ENCODE measurements at regions not wholly inside any gene's neighbourhood (a gene's known extent, or its start where the extent isn't known, plus 50 kb on each side); places are given as distances from the start of the nearest gene placed in this dataset.

DNA sequence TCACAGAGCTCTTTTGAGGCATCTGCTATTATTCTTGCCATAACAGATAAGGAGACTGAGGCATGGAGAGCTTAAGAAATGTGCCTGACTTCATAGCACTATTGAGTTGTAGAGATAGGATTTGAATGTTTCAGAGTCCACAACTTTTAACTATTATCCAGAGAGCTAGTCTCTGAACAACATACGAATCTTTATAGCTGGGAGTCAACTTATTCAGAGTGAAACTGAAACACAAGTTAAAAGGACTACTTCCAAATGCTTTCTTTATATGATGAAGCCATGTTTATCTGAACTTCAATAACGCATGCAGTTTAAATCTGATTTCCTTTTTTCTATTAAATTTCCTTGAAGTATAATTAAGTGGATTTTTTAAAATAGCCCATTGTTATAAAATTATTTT, 268.8 kb downstream of the IKZF2 start:
- no peak overlapping the region for H3K4me2 ChIP-seq (ENCODE audit: insufficient read depth, low read length)
- CTCF ChIA-PET (ENCODE audit: low intra/inter-chr PET ratio) = no interaction called here
- POLR2A ChIA-PET = no interaction called here
- no peak overlapping the region for H3K9ac ChIP-seq (ENCODE audit: insufficient read depth in 1 of 2, low read depth in 2 of 2, low read length in 2 of 2)
- H2AFZ ChIP-seq (ENCODE audit: low read depth, low read length) = no peak overlapping the region
- intact Hi-C loops (cut with micrococcal nuclease) = no loop called here
- no peaks in the 10 kb centered on the region for H3K4me1 ChIP-seq (replicated peaks in 1 of 2; ENCODE audit: control insufficient read depth in 2 of 2, insufficient read depth in 2 of 2, low read length in 2 of 2)
- H3K27me3 ChIP-seq (ENCODE audit: control insufficient read depth in 2 of 2, insufficient read depth in 2 of 2, low read length in 2 of 2) = no peaks in the 10 kb centered on the region
- WGBS (ENCODE audit: insufficient coverage, low coverage, missing lambda C conversion rate) = 0% methylated on average over 2 of the region's 2 CpGs
- FAIRE-seq = no peak
- in situ Hi-C loops (cut with MboI) = no loop called here
- no peak overlapping the region for H3K4me3 ChIP-seq
- DNase-seq (ENCODE audit: extremely low read depth in 1 of 4, low spot score in 3 of 4) = no peak
- H3K36me3 ChIP-seq (ENCODE audit: control insufficient read depth, insufficient read depth, low read length) = no peaks in the 10 kb centered on the region
- no peak for ATAC-seq
- H3K9me3 ChIP-seq (replicated peaks; ENCODE audit: control insufficient read depth, insufficient read depth, low read depth, low read length) = no peaks in the 10 kb centered on the region
- no peaks in the 10 kb centered on the region for H3K9me1 ChIP-seq (ENCODE audit: control insufficient read depth, insufficient read depth, low read length)
- no peaks in the 10 kb centered on the region for H3K79me2 ChIP-seq (ENCODE audit: control insufficient read depth, insufficient read depth, low read length)
- TF ChIP-seq ZBTB5 (IDR thresholded peaks at IDR 0.05) (no peak), JUND (IDR thresholded peaks at IDR 0.05; ENCODE audit: borderline replicate concordance, low read depth, low read length) (no peak), JUND (tag; IDR thresholded peaks at IDR 0.05; ENCODE audit: borderline replicate concordance, low read depth, low read length) (no peak), U2AF2 (optimal IDR thresholded peaks at IDR 0.05; ENCODE audit: low read depth, low read length) (no peak), ETV6 (IDR thresholded peaks at IDR 0.05; ENCODE audit: borderline replicate concordance in 1 of 2, low read depth in 2 of 2, low read length in 1 of 2) (no peak), ETV6 (CRISPR knock-in tag; IDR thresholded peaks at IDR 0.05; ENCODE audit: borderline replicate concordance) (no peak), ZNF184 (CRISPR knock-in tag; IDR thresholded peaks at IDR 0.05) (no peak), FOXJ2 (tag; IDR thresholded peaks at IDR 0.05) (no peak), TAF15 (IDR thresholded peaks at IDR 0.05; ENCODE audit: low read depth, low read length) (no peak), STAT5B (CRISPR knock-in tag; IDR thresholded peaks at IDR 0.05) (no peak), SMARCA5 (IDR thresholded peaks at IDR 0.05) (no peak), ZNF3 (CRISPR knock-in tag; IDR thresholded peaks at IDR 0.05) (no peak), PRPF4 (IDR thresholded peaks at IDR 0.05; ENCODE audit: insufficient read depth, low read depth, low read length, poor library complexity, severe bottlenecking) (no peak), WHSC1 (IDR thresholded peaks at IDR 0.05; ENCODE audit: low read length) (no peak)
- TF ChIP-seq, protein P1, sequence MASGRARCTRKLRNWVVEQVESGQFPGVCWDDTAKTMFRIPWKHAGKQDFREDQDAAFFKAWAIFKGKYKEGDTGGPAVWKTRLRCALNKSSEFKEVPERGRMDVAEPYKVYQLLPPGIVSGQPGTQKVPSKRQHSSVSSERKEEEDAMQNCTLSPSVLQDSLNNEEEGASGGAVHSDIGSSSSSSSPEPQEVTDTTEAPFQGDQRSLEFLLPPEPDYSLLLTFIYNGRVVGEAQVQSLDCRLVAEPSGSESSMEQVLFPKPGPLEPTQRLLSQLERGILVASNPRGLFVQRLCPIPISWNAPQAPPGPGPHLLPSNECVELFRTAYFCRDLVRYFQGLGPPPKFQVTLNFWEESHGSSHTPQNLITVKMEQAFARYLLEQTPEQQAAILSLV (tag; IDR thresholded peaks at IDR 0.05) = no peak
- TF ChIP-seq, protein P2, sequence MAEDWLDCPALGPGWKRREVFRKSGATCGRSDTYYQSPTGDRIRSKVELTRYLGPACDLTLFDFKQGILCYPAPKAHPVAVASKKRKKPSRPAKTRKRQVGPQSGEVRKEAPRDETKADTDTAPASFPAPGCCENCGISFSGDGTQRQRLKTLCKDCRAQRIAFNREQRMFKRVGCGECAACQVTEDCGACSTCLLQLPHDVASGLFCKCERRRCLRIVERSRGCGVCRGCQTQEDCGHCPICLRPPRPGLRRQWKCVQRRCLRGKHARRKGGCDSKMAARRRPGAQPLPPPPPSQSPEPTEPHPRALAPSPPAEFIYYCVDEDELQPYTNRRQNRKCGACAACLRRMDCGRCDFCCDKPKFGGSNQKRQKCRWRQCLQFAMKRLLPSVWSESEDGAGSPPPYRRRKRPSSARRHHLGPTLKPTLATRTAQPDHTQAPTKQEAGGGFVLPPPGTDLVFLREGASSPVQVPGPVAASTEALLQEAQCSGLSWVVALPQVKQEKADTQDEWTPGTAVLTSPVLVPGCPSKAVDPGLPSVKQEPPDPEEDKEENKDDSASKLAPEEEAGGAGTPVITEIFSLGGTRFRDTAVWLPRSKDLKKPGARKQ (CRISPR knock-in tag; IDR thresholded peaks at IDR 0.05) = no peak
- H4K20me1 ChIP-seq (replicated peaks; ENCODE audit: control insufficient read depth, insufficient read depth, low read length) = no peaks in the 10 kb centered on the region
- no peak overlapping the region for H3K27ac ChIP-seq (ENCODE audit: extremely low read depth, low read depth, low read length)
- no TSS peak for BruUV-seq (replicated peaks)

Data from K562 (cell line).